ACC112 (cell line): ENCODE measurements at regions not wholly inside any gene's neighbourhood (a gene's known extent, or its start where the extent isn't known, plus 50 kb on each side); places are given as distances from the start of the nearest gene placed in this dataset.

Source experiments
- H2AFZ ChIP-seq: fragments of 200-600 bp; sonication (generic); one replicate; pipeline ENCODE4 v1.6.0; 2017; ENCODE audit warnings: antibody characterized with exemption, low read length; ENCODE audit not compliant: unreplicated experiment
- H3K27ac ChIP-seq: fragments of 200-600 bp; sonication (generic); 2 replicates; pipeline ENCODE4 v1.5.1; 2014; ENCODE audit warnings: low read depth, mild to moderate bottlenecking, antibody characterized with exemption, low read length, moderate library complexity
- H3K27me3 ChIP-seq: fragments of 200-600 bp; sonication (generic); 2 replicates; pipeline ENCODE4 v1.6.1; 2014; ENCODE audit warnings: mild to moderate bottlenecking, antibody characterized with exemption, low read length, moderate library complexity, mixed read lengths; ENCODE audit not compliant: insufficient read depth
- H3K36me3 ChIP-seq: fragments of 200-600 bp; sonication (generic); 2 replicates; pipeline ENCODE4 v1.6.1; 2016; ENCODE audit warnings: mild to moderate bottlenecking, antibody characterized with exemption, low read length, moderate library complexity, mixed read lengths; ENCODE audit not compliant: insufficient read depth
- H3K4me1 ChIP-seq: fragments of 200-600 bp; sonication (generic); one replicate; pipeline ENCODE4 v1.6.1; 2016; ENCODE audit warnings: low read length, mixed read lengths; ENCODE audit not compliant: insufficient read depth, unreplicated experiment, control insufficient read depth
- H3K4me3 ChIP-seq: fragments of 200-600 bp; sonication (generic); 2 replicates; pipeline ENCODE4 v1.5.1; 2014; ENCODE audit warnings: mild to moderate bottlenecking, low read depth, low read length
- H3K79me2 ChIP-seq: fragments of 200-600 bp; sonication (generic); one replicate; pipeline ENCODE4 v1.6.0; 2016; ENCODE audit warnings: low read length; ENCODE audit not compliant: control insufficient read depth, unreplicated experiment, insufficient read depth

GRCh38 chr6:21668795-21669194, 75.2 kb downstream of the SOX4 start:
- H3K36me3 ChIP-seq: no peaks in the 10 kb centered on the region
- peaks cover 35% of the 10 kb centered on the region for H3K27me3 ChIP-seq
- H3K4me1 ChIP-seq: no peaks in the 10 kb centered on the region
- H3K79me2 ChIP-seq: no peaks in the 10 kb centered on the region
- H3K4me3 ChIP-seq: no peak overlapping the region
- no peak overlapping the region for H3K27ac ChIP-seq
- no peak overlapping the region for H2AFZ ChIP-seq

- Histone ChIP-seq H3K4me3 (no peak overlapping the region), H3K79me2 (no peaks in the 10 kb centered on the region), H3K27me3 (no peaks in the 10 kb centered on the region), H2AFZ (no peak overlapping the region), H3K36me3 (no peaks in the 10 kb centered on the region), H3K27ac (no peak overlapping the region), H3K4me1 (no peaks in the 10 kb centered on the region)
Measured at GRCh38 chr6:21676769-21677168, 83.2 kb downstream of the SOX4 start.

GRCh38 chr6:21678990-21679389, 85.4 kb downstream of the SOX4 start:
- Histone ChIP-seq H3K27ac (no peak overlapping the region), H2AFZ (no peak overlapping the region), H3K79me2 (no peaks in the 10 kb centered on the region), H3K4me1 (no peaks in the 10 kb centered on the region), H3K4me3 (no peak overlapping the region), H3K27me3 (no peaks in the 10 kb centered on the region), H3K36me3 (no peaks in the 10 kb centered on the region)

GRCh38 chr6:21679761-21680265, 86.3 kb downstream of the SOX4 start:
- no peaks in the 10 kb centered on the region for H3K36me3 ChIP-seq
- no peaks in the 10 kb centered on the region for H3K4me1 ChIP-seq
- H3K27ac ChIP-seq: no peak overlapping the region
- no peaks in the 10 kb centered on the region for H3K27me3 ChIP-seq
- H3K4me3 ChIP-seq: no peak overlapping the region
- H2AFZ ChIP-seq: no peak overlapping the region
- H3K79me2 ChIP-seq: no peaks in the 10 kb centered on the region

- Histone ChIP-seq H3K36me3 (no peaks in the 10 kb centered on the region), H3K27me3 (no peaks in the 10 kb centered on the region), H3K4me1 (no peaks in the 10 kb centered on the region), H3K79me2 (no peaks in the 10 kb centered on the region), H3K4me3 (no peak overlapping the region), H2AFZ (no peak overlapping the region), H3K27ac (no peak overlapping the region)
Measured at GRCh38 chr6:21680611-21681010, 87.1 kb downstream of the SOX4 start.

GRCh38 chr6:21690489-21690888, 96.9 kb downstream of the SOX4 start:
- Histone ChIP-seq H3K36me3 (no peaks in the 10 kb centered on the region), H2AFZ (no peak overlapping the region), H3K4me3 (no peak overlapping the region), H3K4me1 (no peaks in the 10 kb centered on the region), H3K79me2 (no peaks in the 10 kb centered on the region), H3K27me3 (no peaks in the 10 kb centered on the region), H3K27ac (no peak overlapping the region)

GRCh38 chr6:21691685-21692346, 98.3 kb downstream of the SOX4 start:
- no peak overlapping the region for H3K27ac ChIP-seq
- no peak overlapping the region for H3K4me3 ChIP-seq
- no peaks in the 10 kb centered on the region for H3K36me3 ChIP-seq
- H3K27me3 ChIP-seq: no peaks in the 10 kb centered on the region
- no peaks in the 10 kb centered on the region for H3K79me2 ChIP-seq
- no peaks in the 10 kb centered on the region for H3K4me1 ChIP-seq
- H2AFZ ChIP-seq: no peak overlapping the region

GRCh38 chr6:21692721-21693120, 99.2 kb downstream of the SOX4 start:
- Histone ChIP-seq H3K36me3 (no peaks in the 10 kb centered on the region), H3K27ac (no peak overlapping the region), H3K79me2 (no peaks in the 10 kb centered on the region), H3K4me1 (no peaks in the 10 kb centered on the region), H3K4me3 (no peak overlapping the region), H2AFZ (no peak overlapping the region), H3K27me3 (no peaks in the 10 kb centered on the region)

GRCh38 chr6:21694168-21694567, 100.6 kb downstream of the SOX4 start:
- Histone ChIP-seq H3K27ac (no peak overlapping the region), H3K79me2 (no peaks in the 10 kb centered on the region), H2AFZ (no peak overlapping the region), H3K4me3 (no peak overlapping the region), H3K4me1 (no peaks in the 10 kb centered on the region), H3K27me3 (no peaks in the 10 kb centered on the region), H3K36me3 (no peaks in the 10 kb centered on the region)

- Histone ChIP-seq H3K36me3 (no peaks in the 10 kb centered on the region), H3K27ac (no peak overlapping the region), H3K27me3 (no peaks in the 10 kb centered on the region), H2AFZ (no peak overlapping the region), H3K4me3 (no peak overlapping the region), H3K79me2 (no peaks in the 10 kb centered on the region), H3K4me1 (no peaks in the 10 kb centered on the region)
Measured at GRCh38 chr6:21707524-21708319, 114.2 kb downstream of the SOX4 start.

- no peak overlapping the region for H2AFZ ChIP-seq
- no peaks in the 10 kb centered on the region for H3K4me1 ChIP-seq
- H3K36me3 ChIP-seq: no peaks in the 10 kb centered on the region
- H3K27me3 ChIP-seq: no peaks in the 10 kb centered on the region
- no peak overlapping the region for H3K27ac ChIP-seq
- H3K4me3 ChIP-seq: no peak overlapping the region
- H3K79me2 ChIP-seq: no peaks in the 10 kb centered on the region
Measured at GRCh38 chr6:21708320-21708580, 114.7 kb downstream of the SOX4 start.
